HFF-Myc (cell line): ENCODE measurements at regions not wholly inside any gene's neighbourhood (a gene's known extent, or its start where the extent isn't known, plus 50 kb on each side); places are given as distances from the start of the nearest gene placed in this dataset.

Source experiments
- DNase-seq: peaks from one replicate; pipeline ENCODE4 v3.0.0-alpha.2; 2011; ENCODE audit warnings: low read depth; ENCODE audit errors: extremely low read depth
- H3K4me3 ChIP-seq: replicated peaks from 2 replicates; pipeline ENCODE4 v1.5.1; 2011; ENCODE audit warnings: low read depth, mild to moderate bottlenecking, control low read depth, low read length
- CTCF ChIP-seq: IDR thresholded peaks from 2 replicates; pipeline ENCODE4 v1.5.1; 2012; ENCODE audit warnings: mild to moderate bottlenecking, low read depth, low read length, control low read depth; ENCODE audit errors: missing control alignments

GRCh38 chr1:193699261-193699660 lies 512.8 kb upstream of the B3GALT2 start:
- no peak for DNase-seq
- no peak overlapping the region for H3K4me3 ChIP-seq
- no peak for TF ChIP-seq CTCF

GRCh38 chr1:193697776-193698175 lies 511.4 kb upstream of the B3GALT2 start:
- no peak for DNase-seq
- H3K4me3 ChIP-seq = no peak overlapping the region
- TF ChIP-seq CTCF = no peak

- no peak for DNase-seq
- H3K4me3 ChIP-seq = no peak overlapping the region
- no peak for TF ChIP-seq CTCF
These were observed 510.8 kb upstream of the B3GALT2 start for GRCh38 chr1:193697115-193697762.

- TF ChIP-seq CTCF = no peak
- H3K4me3 ChIP-seq = no peak overlapping the region
- DNase-seq = no peak
These were observed 508.3 kb upstream of the B3GALT2 start for GRCh38 chr1:193694741-193695140.

- TF ChIP-seq CTCF = no peak
- H3K4me3 ChIP-seq = no peak overlapping the region
- no peak for DNase-seq
These were observed 499.6 kb upstream of the B3GALT2 start for GRCh38 chr1:193685986-193686385.

- TF ChIP-seq CTCF = no peak
These were observed 495.0 kb upstream of the B3GALT2 start for GRCh38 chr1:193681422-193681821.

GRCh38 chr1:193680924-193681316 lies 494.5 kb upstream of the B3GALT2 start:
- no peak overlapping the region for H3K4me3 ChIP-seq
- no peak for DNase-seq
- no peak for TF ChIP-seq CTCF

More at GRCh38 chr1:193681422-193681821, 495.0 kb upstream of the B3GALT2 start:
- DNase-seq = no peak
- no peak overlapping the region for H3K4me3 ChIP-seq
